PFSK-1 (cell line): ENCODE measurements at regions not wholly inside any gene's neighbourhood (a gene's known extent, or its start where the extent isn't known, plus 50 kb on each side); places are given as distances from the start of the nearest gene placed in this dataset.

Source experiments
- POLR2AphosphoS5 ChIP-seq: IDR thresholded peaks from 2 replicates; pipeline ENCODE4 v1.6.1; 2012; ENCODE audit warnings: low read depth, mild to moderate bottlenecking, control low read depth, low read length, moderate library complexity
- SIN3A ChIP-seq: IDR thresholded peaks from 2 replicates; pipeline ENCODE4 v1.6.1; 2012; ENCODE audit warnings: mild to moderate bottlenecking, low read length, moderate library complexity, borderline replicate concordance; ENCODE audit not compliant: insufficient read depth
- TAF1 ChIP-seq: IDR thresholded peaks from 2 replicates; pipeline ENCODE4 v1.6.1; 2012; ENCODE audit warnings: low read length, control low read depth, borderline replicate concordance; ENCODE audit not compliant: insufficient read depth
- TF ChIP-seq, protein P1 (sequence below), 2 experiments: IDR thresholded peaks; 2 replicates each; pipeline versions ENCODE4 v1.6.1 to v1.8.0; 2011 to 2012; ENCODE audit warnings: low read depth in 2 of 2, low read length in 2 of 2, control low read depth in 1 of 2, inconsistent platforms in 1 of 2, mild to moderate bottlenecking in 1 of 2, moderate library complexity in 1 of 2; ENCODE audit not compliant: insufficient read depth in 1 of 2

DNA sequence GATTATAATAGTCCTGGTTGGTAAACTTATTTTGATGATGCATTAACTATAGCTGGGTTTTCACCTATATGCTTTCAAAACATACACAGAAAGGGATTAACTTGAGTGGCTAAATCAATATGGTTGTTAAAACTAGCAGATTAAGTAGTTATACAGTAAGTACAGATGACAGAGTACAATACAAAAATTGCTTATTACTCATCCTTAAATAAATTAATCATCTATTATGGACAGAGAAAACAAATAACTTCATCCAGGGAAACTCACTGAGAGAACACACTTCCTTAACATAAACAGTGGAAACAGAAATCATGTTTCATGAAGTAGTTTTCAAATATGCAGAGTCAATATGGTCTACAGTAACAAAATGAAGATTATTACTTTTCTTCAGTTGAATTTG lies 133.4 kb downstream of the AREG start:
- TF ChIP-seq POLR2AphosphoS5 (no peak), SIN3A (no peak), TAF1 (no peak)
- TF ChIP-seq, protein P1, sequence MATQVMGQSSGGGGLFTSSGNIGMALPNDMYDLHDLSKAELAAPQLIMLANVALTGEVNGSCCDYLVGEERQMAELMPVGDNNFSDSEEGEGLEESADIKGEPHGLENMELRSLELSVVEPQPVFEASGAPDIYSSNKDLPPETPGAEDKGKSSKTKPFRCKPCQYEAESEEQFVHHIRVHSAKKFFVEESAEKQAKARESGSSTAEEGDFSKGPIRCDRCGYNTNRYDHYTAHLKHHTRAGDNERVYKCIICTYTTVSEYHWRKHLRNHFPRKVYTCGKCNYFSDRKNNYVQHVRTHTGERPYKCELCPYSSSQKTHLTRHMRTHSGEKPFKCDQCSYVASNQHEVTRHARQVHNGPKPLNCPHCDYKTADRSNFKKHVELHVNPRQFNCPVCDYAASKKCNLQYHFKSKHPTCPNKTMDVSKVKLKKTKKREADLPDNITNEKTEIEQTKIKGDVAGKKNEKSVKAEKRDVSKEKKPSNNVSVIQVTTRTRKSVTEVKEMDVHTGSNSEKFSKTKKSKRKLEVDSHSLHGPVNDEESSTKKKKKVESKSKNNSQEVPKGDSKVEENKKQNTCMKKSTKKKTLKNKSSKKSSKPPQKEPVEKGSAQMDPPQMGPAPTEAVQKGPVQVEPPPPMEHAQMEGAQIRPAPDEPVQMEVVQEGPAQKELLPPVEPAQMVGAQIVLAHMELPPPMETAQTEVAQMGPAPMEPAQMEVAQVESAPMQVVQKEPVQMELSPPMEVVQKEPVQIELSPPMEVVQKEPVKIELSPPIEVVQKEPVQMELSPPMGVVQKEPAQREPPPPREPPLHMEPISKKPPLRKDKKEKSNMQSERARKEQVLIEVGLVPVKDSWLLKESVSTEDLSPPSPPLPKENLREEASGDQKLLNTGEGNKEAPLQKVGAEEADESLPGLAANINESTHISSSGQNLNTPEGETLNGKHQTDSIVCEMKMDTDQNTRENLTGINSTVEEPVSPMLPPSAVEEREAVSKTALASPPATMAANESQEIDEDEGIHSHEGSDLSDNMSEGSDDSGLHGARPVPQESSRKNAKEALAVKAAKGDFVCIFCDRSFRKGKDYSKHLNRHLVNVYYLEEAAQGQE (IDR thresholded peaks at IDR 0.05; ENCODE audit: insufficient read depth in 1 of 2, low read depth in 2 of 2, low read length in 2 of 2): no peak
